Lower leg skin (tissue), 3 donors: ENCODE measurements at regions not wholly inside any gene's neighbourhood (a gene's known extent, or its start where the extent isn't known, plus 50 kb on each side); places are given as distances from the start of the nearest gene placed in this dataset.

Experiments used
- CTCF ChIP-seq, 3 donors: fragments of 450-650 bp; IDR thresholded peaks; one replicate each; pipeline ENCODE4 v1.5.1; 2016; ENCODE audit warnings: antibody characterized with exemption in 3 of 3, mild to moderate bottlenecking in 3 of 3, moderate library complexity in 2 of 3
- POLR2A ChIP-seq, 2 donors: fragments of 450-650 bp; IDR thresholded peaks; one replicate each; pipeline ENCODE4 v1.6.1; 2016 to 2017; ENCODE audit warnings: antibody characterized with exemption in 2 of 2, mild to moderate bottlenecking in 1 of 2, moderate library complexity in 1 of 2

GRCh38 chr1:232438476-232438875 is 191.5 kb downstream of the SIPA1L2 start:
- TF ChIP-seq CTCF (IDR thresholded peaks at IDR 0.05) = no peak
- TF ChIP-seq POLR2A (IDR thresholded peaks at IDR 0.05) = no peak
